Activated CD4-positive, alpha-beta T cell treated with anti-CD3 and anti-CD28 coated beads, Interleukin-2, amount 50 U/mL, for 16 hours (primary cell): ENCODE measurements at regions not wholly inside any gene's neighbourhood (a gene's known extent, or its start where the extent isn't known, plus 50 kb on each side); places are given as distances from the start of the nearest gene placed in this dataset.
"Not testable (repeated sequence)": the region's sequence is repeated elsewhere in the genome, so short reads cannot be mapped to it uniquely, and the experiment has no call there.

Experiments used
- DNase-seq: peaks from one replicate; pipeline ENCODE4 v3.0.0-alpha.2; 2020

DNA sequence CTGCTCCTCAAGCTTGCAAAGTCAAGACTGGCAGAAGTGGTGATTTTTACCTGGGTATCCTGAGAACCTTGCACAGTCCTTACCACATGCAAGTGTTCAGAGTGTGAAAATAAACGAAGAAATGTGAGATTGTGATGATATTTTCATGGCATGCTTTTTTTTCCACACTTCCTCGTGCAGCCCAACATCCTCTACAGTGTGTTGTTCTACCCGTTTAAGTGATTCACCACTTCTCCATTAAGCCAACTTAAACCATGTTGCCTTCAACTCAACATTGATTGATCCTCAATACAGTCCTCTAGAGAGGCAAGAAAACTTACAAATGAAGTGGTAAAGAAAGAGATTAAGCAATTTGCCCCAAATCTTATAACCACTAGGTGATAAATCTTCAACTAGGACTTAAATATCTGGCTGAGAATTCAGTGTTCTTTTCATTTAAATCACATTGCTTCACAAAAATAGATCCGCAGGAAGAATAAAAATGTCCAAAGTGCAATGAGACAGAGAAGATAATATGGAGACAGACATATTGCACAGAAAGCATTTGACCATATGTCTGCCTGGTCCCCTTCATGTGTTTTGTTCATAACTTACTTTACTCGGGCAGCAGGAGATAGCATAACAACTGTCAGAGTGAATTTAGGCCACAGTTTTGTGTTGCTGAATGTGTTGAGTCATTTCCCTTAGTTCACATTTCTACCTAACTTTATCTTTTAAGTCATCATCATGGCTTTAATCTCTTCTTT is 75.8 kb upstream of the PARP8 start:
- DNase-seq = peak; percentile 34

GRCh38 chr5:50591338-50591737 is 75.1 kb upstream of the PARP8 start:
- peak; percentile 22 for DNase-seq

- DNase-seq = peak; percentile 70
Observed at GRCh38 chr5:50593681-50594080, 72.8 kb upstream of the PARP8 start.

DNA sequence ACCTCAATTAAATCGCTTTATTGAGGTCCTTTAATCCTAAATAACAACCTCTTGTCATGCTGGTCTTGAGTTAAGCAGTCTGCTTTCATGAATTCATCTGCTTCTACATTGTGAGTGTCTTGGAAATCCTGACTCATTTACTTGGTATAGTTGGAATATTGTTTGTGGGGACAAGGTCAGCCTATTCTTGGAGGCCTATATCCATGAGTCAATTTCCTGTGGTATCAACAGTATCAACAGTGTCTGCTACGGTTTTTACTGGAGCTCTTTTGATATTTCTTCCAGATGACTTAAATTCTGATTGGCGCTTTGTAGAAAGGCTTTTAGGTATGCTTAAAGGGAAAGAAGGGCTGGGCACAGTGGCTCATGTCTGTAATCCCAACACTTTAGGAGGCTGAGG is 71.2 kb upstream of the PARP8 start:
- peak; percentile 79 for DNase-seq

DNA sequence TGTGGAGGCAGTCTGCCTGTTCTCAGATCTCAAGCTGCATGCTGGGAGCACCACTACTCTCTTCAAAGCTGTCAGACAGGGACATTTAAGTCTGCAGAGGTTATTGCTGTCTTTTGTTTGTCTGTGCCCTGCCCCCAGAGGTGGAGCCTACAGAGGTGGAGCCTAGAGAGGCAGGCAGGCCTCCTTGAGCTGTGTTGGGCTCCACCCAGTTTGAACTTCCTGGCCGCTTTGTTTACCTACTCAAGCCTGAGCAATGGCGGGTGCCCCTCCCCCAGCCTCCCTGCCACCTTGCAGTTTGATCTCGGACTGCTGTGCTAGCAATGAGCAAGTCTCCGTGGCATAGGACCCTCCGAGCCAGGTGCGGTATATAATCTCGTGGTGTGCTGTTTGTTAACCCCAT is 64.9 kb upstream of the PARP8 start:
- not testable (repeated sequence) for DNase-seq

GRCh38 chr5:50606179-50606578 is 60.3 kb upstream of the PARP8 start:
- peak; percentile 69 for DNase-seq

DNA sequence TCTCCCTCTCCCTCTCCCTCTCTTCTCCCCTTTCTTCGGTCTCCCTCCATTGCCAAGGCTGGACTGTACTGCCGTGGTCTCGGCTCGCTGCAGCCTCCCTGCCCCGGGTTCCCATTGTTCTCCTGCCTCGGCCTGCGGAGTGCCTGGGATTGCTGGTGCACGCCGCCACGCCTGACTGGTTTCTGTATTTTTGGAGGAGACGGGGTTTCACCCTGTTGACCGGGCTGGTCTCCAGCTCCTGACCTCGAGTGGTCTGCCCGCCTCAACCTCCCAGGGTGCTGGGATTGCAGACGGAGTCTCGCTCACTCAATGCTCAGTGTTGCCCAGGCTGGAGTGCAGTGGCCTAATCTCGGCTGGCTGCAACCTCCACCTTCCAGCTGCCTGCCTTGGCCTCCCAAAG is 59.0 kb upstream of the PARP8 start:
- DNase-seq = not testable (repeated sequence)

DNA sequence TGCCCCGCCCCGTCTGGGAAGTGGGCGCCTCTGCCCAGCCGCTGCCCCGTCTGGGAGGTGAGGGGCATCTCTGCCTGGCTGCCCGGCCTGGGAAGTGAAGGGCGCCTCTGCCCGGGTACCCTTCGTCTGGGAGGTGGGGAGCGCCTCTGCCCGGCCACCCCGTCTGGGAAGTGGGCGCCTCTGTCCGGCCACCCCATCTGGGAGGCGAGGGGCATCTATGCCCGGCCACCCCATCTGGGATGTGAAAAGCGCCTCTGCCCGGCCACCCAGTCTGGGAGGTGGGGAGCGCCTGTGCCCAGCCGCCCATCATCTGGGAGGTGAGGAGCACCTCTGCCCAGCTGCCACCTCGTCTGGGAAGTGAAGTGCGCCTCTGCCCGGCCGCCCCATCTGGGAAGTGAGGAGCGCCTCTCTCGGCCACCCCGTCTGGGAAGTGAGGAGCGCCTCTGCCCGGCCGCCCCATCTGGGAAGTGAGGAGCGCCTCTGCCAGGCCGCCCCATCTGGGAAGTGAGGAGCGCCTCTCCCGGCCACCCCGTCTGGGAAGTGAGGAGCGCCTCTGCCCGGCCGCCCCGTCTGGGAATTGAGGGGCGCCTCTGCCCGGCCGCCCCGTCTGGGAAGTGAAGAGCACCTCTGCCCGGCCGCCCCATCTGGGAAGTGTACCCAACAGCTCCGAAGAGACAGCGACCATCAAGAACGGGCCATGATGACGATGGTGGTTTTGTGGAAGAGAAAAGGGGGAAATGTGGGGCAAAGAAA is 58.3 kb upstream of the PARP8 start:
- not testable (repeated sequence) for DNase-seq

- not testable (repeated sequence) for DNase-seq
Observed at GRCh38 chr5:50613057-50613456, 53.4 kb upstream of the PARP8 start.
